ENCODE measurements at regions not wholly inside any gene's neighbourhood (a gene's known extent, or its start where the extent isn't known, plus 50 kb on each side); places are given as distances from the start of the nearest gene placed in this dataset.

GRCh38 chr5:145280214-145280613, 554.9 kb downstream of the PRELID2 start:
- H3K9me3 ChIP-seq (ENCODE audit: control insufficient read depth in 5 of 5, low read length in 5 of 5), result no peaks in the 10 kb centered on the region
- no peak overlapping the region for H3K9ac ChIP-seq (ENCODE audit: low read length in 5 of 5)
- H3K4me3 ChIP-seq (ENCODE audit: low read depth in 1 of 5, low read length in 5 of 5), result no peak overlapping the region
- no peak overlapping the region for H3K27ac ChIP-seq (ENCODE audit: low read depth, low read length)
- H3K4me1 ChIP-seq (ENCODE audit: control insufficient read depth in 5 of 5, insufficient read depth in 5 of 5, low read length in 5 of 5), result no peaks in the 10 kb centered on the region
- H3K27me3 ChIP-seq (ENCODE audit: control insufficient read depth in 5 of 5, insufficient read depth in 4 of 5, low read length in 5 of 5), result no peaks in the 10 kb centered on the region
- H3K36me3 ChIP-seq (ENCODE audit: control insufficient read depth in 5 of 5, insufficient read depth in 5 of 5, low read length in 5 of 5), result no peaks in the 10 kb centered on the region

- Histone ChIP-seq H3K4me3 (ENCODE audit: low read depth in 1 of 5, low read length in 5 of 5) (no peak overlapping the region), H3K9ac (ENCODE audit: low read length in 5 of 5) (no peak overlapping the region), H3K27me3 (ENCODE audit: control insufficient read depth in 5 of 5, insufficient read depth in 4 of 5, low read length in 5 of 5) (peaks cover 0 to 4% (median 0%) of the 10 kb centered on the region in 5 donors), H3K4me1 (ENCODE audit: control insufficient read depth in 5 of 5, insufficient read depth in 5 of 5, low read length in 5 of 5) (no peaks in the 10 kb centered on the region), H3K36me3 (ENCODE audit: control insufficient read depth in 5 of 5, insufficient read depth in 5 of 5, low read length in 5 of 5) (no peaks in the 10 kb centered on the region), H3K27ac (ENCODE audit: low read depth, low read length) (no peak overlapping the region), H3K9me3 (ENCODE audit: control insufficient read depth in 5 of 5, low read length in 5 of 5) (peaks cover 0 to 3% (median 0%) of the 10 kb centered on the region in 5 donors)
These were observed 574.5 kb downstream of the PRELID2 start for GRCh38 chr5:145260670-145261069.

- Histone ChIP-seq H3K36me3 (ENCODE audit: control insufficient read depth in 5 of 5, insufficient read depth in 5 of 5, low read length in 5 of 5) (no peaks in the 10 kb centered on the region), H3K27me3 (ENCODE audit: control insufficient read depth in 5 of 5, insufficient read depth in 4 of 5, low read length in 5 of 5) (no peaks in the 10 kb centered on the region), H3K9me3 (ENCODE audit: control insufficient read depth in 5 of 5, low read length in 5 of 5) (no peaks in the 10 kb centered on the region), H3K4me1 (ENCODE audit: control insufficient read depth in 5 of 5, insufficient read depth in 5 of 5, low read length in 5 of 5) (peaks cover 0 to 16% (median 8%) of the 10 kb centered on the region in 5 donors), H3K4me3 (ENCODE audit: low read depth in 1 of 5, low read length in 5 of 5) (no peak overlapping the region), H3K27ac (ENCODE audit: low read depth, low read length) (no peak overlapping the region), H3K9ac (ENCODE audit: low read length in 5 of 5) (no peak overlapping the region)
These were observed 587.4 kb downstream of the PRELID2 start for GRCh38 chr5:145247745-145248040.

- Histone ChIP-seq H3K9ac (ENCODE audit: low read length in 5 of 5) (no peak overlapping the region), H3K9me3 (ENCODE audit: control insufficient read depth in 5 of 5, low read length in 5 of 5) (no peaks in the 10 kb centered on the region), H3K27me3 (ENCODE audit: control insufficient read depth in 5 of 5, insufficient read depth in 4 of 5, low read length in 5 of 5) (no peaks in the 10 kb centered on the region), H3K27ac (ENCODE audit: low read depth, low read length) (no peak overlapping the region), H3K36me3 (ENCODE audit: control insufficient read depth in 5 of 5, insufficient read depth in 5 of 5, low read length in 5 of 5) (no peaks in the 10 kb centered on the region), H3K4me1 (ENCODE audit: control insufficient read depth in 5 of 5, insufficient read depth in 5 of 5, low read length in 5 of 5) (peaks cover 0 to 16% (median 8%) of the 10 kb centered on the region in 5 donors), H3K4me3 (ENCODE audit: low read depth in 1 of 5, low read length in 5 of 5) (no peak overlapping the region)
These were observed 588.0 kb downstream of the PRELID2 start for GRCh38 chr5:145246961-145247744.

- Histone ChIP-seq H3K9me3 (ENCODE audit: control insufficient read depth in 5 of 5, low read length in 5 of 5) (no peaks in the 10 kb centered on the region), H3K9ac (ENCODE audit: low read length in 5 of 5) (no peak overlapping the region), H3K27me3 (ENCODE audit: control insufficient read depth in 5 of 5, insufficient read depth in 4 of 5, low read length in 5 of 5) (no peaks in the 10 kb centered on the region), H3K36me3 (ENCODE audit: control insufficient read depth in 5 of 5, insufficient read depth in 5 of 5, low read length in 5 of 5) (no peaks in the 10 kb centered on the region), H3K4me1 (ENCODE audit: control insufficient read depth in 5 of 5, insufficient read depth in 5 of 5, low read length in 5 of 5) (peaks cover 0 to 16% (median 8%) of the 10 kb centered on the region in 5 donors), H3K27ac (ENCODE audit: low read depth, low read length) (no peak overlapping the region), H3K4me3 (ENCODE audit: low read depth in 1 of 5, low read length in 5 of 5) (no peak overlapping the region)
These were observed 588.8 kb downstream of the PRELID2 start for GRCh38 chr5:145246379-145246778.

GRCh38 chr5:145245354-145245753, 589.8 kb downstream of the PRELID2 start:
- H3K4me3 ChIP-seq (ENCODE audit: low read depth in 1 of 5, low read length in 5 of 5), result peak overlapping the region in 4 of 5 donors; percentile 8 to 37 (median 28)
- peak overlapping the region; percentile 6 for H3K27ac ChIP-seq (ENCODE audit: low read depth, low read length)
- no peaks in the 10 kb centered on the region for H3K9me3 ChIP-seq (ENCODE audit: control insufficient read depth in 5 of 5, low read length in 5 of 5)
- H3K27me3 ChIP-seq (ENCODE audit: control insufficient read depth in 5 of 5, insufficient read depth in 4 of 5, low read length in 5 of 5), result no peaks in the 10 kb centered on the region
- H3K4me1 ChIP-seq (ENCODE audit: control insufficient read depth in 5 of 5, insufficient read depth in 5 of 5, low read length in 5 of 5), result peaks cover 0 to 16% (median 8%) of the 10 kb centered on the region in 5 donors
- H3K9ac ChIP-seq (ENCODE audit: low read length in 5 of 5), result peak overlapping the region in 1 of 5 donors; percentile 40
- no peaks in the 10 kb centered on the region for H3K36me3 ChIP-seq (ENCODE audit: control insufficient read depth in 5 of 5, insufficient read depth in 5 of 5, low read length in 5 of 5)

- no peak overlapping the region for H3K4me3 ChIP-seq (ENCODE audit: low read depth in 1 of 5, low read length in 5 of 5)
- H3K36me3 ChIP-seq (ENCODE audit: control insufficient read depth in 5 of 5, insufficient read depth in 5 of 5, low read length in 5 of 5), result no peaks in the 10 kb centered on the region
- H3K9me3 ChIP-seq (ENCODE audit: control insufficient read depth in 5 of 5, low read length in 5 of 5), result no peaks in the 10 kb centered on the region
- H3K27me3 ChIP-seq (ENCODE audit: control insufficient read depth in 5 of 5, insufficient read depth in 4 of 5, low read length in 5 of 5), result no peaks in the 10 kb centered on the region
- peaks cover 0 to 16% (median 8%) of the 10 kb centered on the region in 5 donors for H3K4me1 ChIP-seq (ENCODE audit: control insufficient read depth in 5 of 5, insufficient read depth in 5 of 5, low read length in 5 of 5)
- peak overlapping the region; percentile 6 for H3K27ac ChIP-seq (ENCODE audit: low read depth, low read length)
- H3K9ac ChIP-seq (ENCODE audit: low read length in 5 of 5), result peak overlapping the region in 1 of 5 donors; percentile 40
These were observed 590.4 kb downstream of the PRELID2 start for GRCh38 chr5:145244788-145245187.

- no peaks in the 10 kb centered on the region for H3K36me3 ChIP-seq (ENCODE audit: control insufficient read depth in 5 of 5, insufficient read depth in 5 of 5, low read length in 5 of 5)
- H3K4me3 ChIP-seq (ENCODE audit: low read depth in 1 of 5, low read length in 5 of 5), result no peak overlapping the region
- H3K27ac ChIP-seq (ENCODE audit: low read depth, low read length), result no peak overlapping the region
- H3K9ac ChIP-seq (ENCODE audit: low read length in 5 of 5), result no peak overlapping the region
- H3K27me3 ChIP-seq (ENCODE audit: control insufficient read depth in 5 of 5, insufficient read depth in 4 of 5, low read length in 5 of 5), result no peaks in the 10 kb centered on the region
- no peaks in the 10 kb centered on the region for H3K9me3 ChIP-seq (ENCODE audit: control insufficient read depth in 5 of 5, low read length in 5 of 5)
- H3K4me1 ChIP-seq (ENCODE audit: control insufficient read depth in 5 of 5, insufficient read depth in 5 of 5, low read length in 5 of 5), result peaks cover 0 to 16% (median 8%) of the 10 kb centered on the region in 5 donors
These were observed 590.9 kb downstream of the PRELID2 start for GRCh38 chr5:145244251-145244650.

GRCh38 chr5:145243016-145243415, 592.1 kb downstream of the PRELID2 start:
- H3K27me3 ChIP-seq (ENCODE audit: control insufficient read depth in 5 of 5, insufficient read depth in 4 of 5, low read length in 5 of 5), result no peaks in the 10 kb centered on the region
- no peaks in the 10 kb centered on the region for H3K9me3 ChIP-seq (ENCODE audit: control insufficient read depth in 5 of 5, low read length in 5 of 5)
- no peaks in the 10 kb centered on the region for H3K36me3 ChIP-seq (ENCODE audit: control insufficient read depth in 5 of 5, insufficient read depth in 5 of 5, low read length in 5 of 5)
- H3K4me1 ChIP-seq (ENCODE audit: control insufficient read depth in 5 of 5, insufficient read depth in 5 of 5, low read length in 5 of 5), result peaks cover 0 to 16% (median 8%) of the 10 kb centered on the region in 5 donors
- no peak overlapping the region for H3K4me3 ChIP-seq (ENCODE audit: low read depth in 1 of 5, low read length in 5 of 5)
- no peak overlapping the region for H3K27ac ChIP-seq (ENCODE audit: low read depth, low read length)
- H3K9ac ChIP-seq (ENCODE audit: low read length in 5 of 5), result no peak overlapping the region

- H3K27ac ChIP-seq (ENCODE audit: low read depth, low read length), result no peak overlapping the region
- H3K4me3 ChIP-seq (ENCODE audit: low read depth in 1 of 5, low read length in 5 of 5), result no peak overlapping the region
- H3K9me3 ChIP-seq (ENCODE audit: control insufficient read depth in 5 of 5, low read length in 5 of 5), result no peaks in the 10 kb centered on the region
- H3K4me1 ChIP-seq (ENCODE audit: control insufficient read depth in 5 of 5, insufficient read depth in 5 of 5, low read length in 5 of 5), result peaks cover 0 to 16% (median 8%) of the 10 kb centered on the region in 5 donors
- no peak overlapping the region for H3K9ac ChIP-seq (ENCODE audit: low read length in 5 of 5)
- no peaks in the 10 kb centered on the region for H3K27me3 ChIP-seq (ENCODE audit: control insufficient read depth in 5 of 5, insufficient read depth in 4 of 5, low read length in 5 of 5)
- H3K36me3 ChIP-seq (ENCODE audit: control insufficient read depth in 5 of 5, insufficient read depth in 5 of 5, low read length in 5 of 5), result no peaks in the 10 kb centered on the region
These were observed 592.6 kb downstream of the PRELID2 start for GRCh38 chr5:145242551-145242950.
